Neural cell (in vitro differentiated cells): ENCODE measurements at regions not wholly inside any gene's neighbourhood (a gene's known extent, or its start where the extent isn't known, plus 50 kb on each side); places are given as distances from the start of the nearest gene placed in this dataset.

Experiments
- H2AFZ ChIP-seq: fragments of 200-600, 300-800 bp; sonication (generic), shearing (Covaris generic); 2 replicates; pipeline ENCODE4 v1.6.0; 2014; ENCODE audit warnings: low read depth, mild to moderate bottlenecking, antibody characterized with exemption, low read length, moderate library complexity
- H3F3A ChIP-seq: fragments of 200-600 bp; shearing (Covaris generic); 2 replicates; pipeline ENCODE4 v1.6.1; 2016; ENCODE audit warnings: mild to moderate bottlenecking, moderate library complexity, mixed read lengths, antibody characterized with exemption, low read length; ENCODE audit not compliant: insufficient read depth, poor library complexity, severe bottlenecking
- H3K27ac ChIP-seq: fragments of 200-600, 300-800 bp; sonication (generic), shearing (Covaris generic); 2 replicates; pipeline ENCODE4 v1.5.1; 2014; ENCODE audit warnings: mild to moderate bottlenecking, low read length, moderate library complexity
- H3K27me3 ChIP-seq: fragments of 300-800, 200-600 bp; sonication (generic), shearing (Covaris generic); 2 replicates; pipeline ENCODE4 v1.6.0; 2014; ENCODE audit warnings: mild to moderate bottlenecking, low read depth, low read length, moderate library complexity; ENCODE audit not compliant: insufficient read depth
- H3K36me3 ChIP-seq: fragments of 300-800, 200-600 bp; sonication (generic), shearing (Covaris generic); 2 replicates; pipeline ENCODE4 v1.5.1; 2014; ENCODE audit warnings: mild to moderate bottlenecking, antibody characterized with exemption, low read length, moderate library complexity; ENCODE audit not compliant: insufficient read depth
- H3K4me2 ChIP-seq: fragments of 300-800, 200-600 bp; sonication (generic), shearing (Covaris generic); 2 replicates; pipeline ENCODE4 v1.6.0; 2014; ENCODE audit warnings: mild to moderate bottlenecking, low read length
- H3K4me3 ChIP-seq: fragments of 300-800, 200-600 bp; sonication (generic), shearing (Covaris generic); 2 replicates; pipeline ENCODE4 v1.5.1; 2014; ENCODE audit warnings: mild to moderate bottlenecking, low read length, moderate library complexity
- H3K79me2 ChIP-seq: fragments of 200-600 bp; shearing (Covaris generic); replicated peaks from 2 replicates; pipeline ENCODE4 v1.6.0; 2014; ENCODE audit warnings: mild to moderate bottlenecking, low read length, moderate library complexity; ENCODE audit not compliant: insufficient read depth
- H3K9ac ChIP-seq: fragments of 300-800, 200-600 bp; sonication (generic), shearing (Covaris generic); 2 replicates; pipeline ENCODE4 v1.6.1; 2016; ENCODE audit warnings: mild to moderate bottlenecking, low read length, mixed read lengths
- H3K9me2 ChIP-seq: fragments of 200-600 bp; shearing (Covaris generic); 2 replicates; pipeline ENCODE4 v1.6.1; 2016; ENCODE audit warnings: mild to moderate bottlenecking, low read length, mixed read lengths; ENCODE audit not compliant: insufficient read depth
- H3K9me3 ChIP-seq: fragments of 200-600, 300-800 bp; sonication (generic), shearing (Covaris generic); 2 replicates; pipeline ENCODE4 v1.6.1; 2016; ENCODE audit warnings: mild to moderate bottlenecking, mixed run types, low read length, moderate library complexity, mixed read lengths
- H4K20me1 ChIP-seq: fragments of 200-600 bp; shearing (Covaris generic); 2 replicates; pipeline ENCODE4 v1.6.1; 2016; ENCODE audit warnings: mild to moderate bottlenecking, mixed run types; ENCODE audit not compliant: insufficient read depth
- CTCF ChIP-seq: fragments of 450-650 bp; IDR thresholded peaks from 2 replicates; pipeline ENCODE4 v1.5.1; 2014; ENCODE audit warnings: antibody characterized with exemption, mild to moderate bottlenecking, moderate library complexity; ENCODE audit not compliant: poor library complexity, severe bottlenecking
- EP300 ChIP-seq: fragments of 450-650 bp; conservative IDR thresholded peaks from 2 replicates; pipeline ENCODE4 v1.6.1; 2014; ENCODE audit warnings: antibody characterized with exemption, mild to moderate bottlenecking, moderate library complexity; ENCODE audit not compliant: poor library complexity, severe bottlenecking
- EZH2 ChIP-seq: fragments of 200-600, 300-800 bp; shearing (Covaris generic), sonication (generic); IDR thresholded peaks from 2 replicates; pipeline ENCODE4 v1.6.1; 2014; ENCODE audit warnings: antibody characterized with exemption, low read length, borderline replicate concordance, mild to moderate bottlenecking; ENCODE audit not compliant: insufficient read depth, poor library complexity, severe bottlenecking
- MXI1 ChIP-seq: fragments of 450-650 bp; conservative IDR thresholded peaks from 2 replicates; pipeline ENCODE4 v1.6.1; 2014; ENCODE audit warnings: antibody characterized with exemption, mild to moderate bottlenecking; ENCODE audit not compliant: poor library complexity, severe bottlenecking
- POLR2AphosphoS5 ChIP-seq: IDR thresholded peaks from 2 replicates; pipeline ENCODE4 v1.6.1; 2012
- RAD21 ChIP-seq: fragments of 450-650 bp; conservative IDR thresholded peaks from 2 replicates; pipeline ENCODE4 v1.6.1; 2014; ENCODE audit warnings: antibody characterized with exemption, mild to moderate bottlenecking, moderate library complexity
- REST ChIP-seq: IDR thresholded peaks from 2 replicates; pipeline ENCODE4 v1.6.1; 2012; ENCODE audit warnings: borderline replicate concordance
- SMC3 ChIP-seq: fragments of 450-650 bp; conservative IDR thresholded peaks from 2 replicates; pipeline ENCODE4 v1.6.1; 2014; ENCODE audit warnings: antibody characterized with exemption, mild to moderate bottlenecking, moderate library complexity; ENCODE audit not compliant: poor library complexity
- TAF1 ChIP-seq: IDR thresholded peaks from 2 replicates; pipeline ENCODE4 v1.6.1; 2012; ENCODE audit warnings: low read depth

GRCh38 chr10:81000781-81001180 lies 463.1 kb downstream of the SH2D4B start:
- Histone ChIP-seq H3K9me3 (no peaks in the 10 kb centered on the region), H3K4me2 (no peak overlapping the region), H3K4me3 (no peak overlapping the region), H3K79me2 (no peaks in the 10 kb centered on the region), H3K9ac (no peak overlapping the region), H3F3A (no peaks in the 10 kb centered on the region), H3K9me2 (no peaks in the 10 kb centered on the region), H3K27ac (no peak overlapping the region), H4K20me1 (no peaks in the 10 kb centered on the region), H2AFZ (no peak overlapping the region), H3K36me3 (no peaks in the 10 kb centered on the region), H3K27me3 (no peaks in the 10 kb centered on the region)
- no peak for TF ChIP-seq CTCF
- no peak for TF ChIP-seq EP300
- no peak for TF ChIP-seq MXI1
- TF ChIP-seq TAF1 = no peak
- TF ChIP-seq REST = no peak
- no peak for TF ChIP-seq SMC3
- TF ChIP-seq EZH2 = no peak
- TF ChIP-seq RAD21 = no peak
- no peak for TF ChIP-seq POLR2AphosphoS5

GRCh38 chr10:81002382-81002781 lies 464.7 kb downstream of the SH2D4B start:
- H3K4me3 ChIP-seq = no peak overlapping the region
- no peaks in the 10 kb centered on the region for H3K36me3 ChIP-seq
- no peaks in the 10 kb centered on the region for H3F3A ChIP-seq
- no peaks in the 10 kb centered on the region for H4K20me1 ChIP-seq
- no peaks in the 10 kb centered on the region for H3K9me3 ChIP-seq
- H3K9me2 ChIP-seq = no peaks in the 10 kb centered on the region
- no peak for TF ChIP-seq RAD21
- H3K79me2 ChIP-seq = no peaks in the 10 kb centered on the region
- H2AFZ ChIP-seq = no peak overlapping the region
- no peaks in the 10 kb centered on the region for H3K27me3 ChIP-seq
- H3K9ac ChIP-seq = no peak overlapping the region
- H3K27ac ChIP-seq = no peak overlapping the region
- no peak overlapping the region for H3K4me2 ChIP-seq

- H3K79me2 ChIP-seq = no peaks in the 10 kb centered on the region
- no peak overlapping the region for H3K4me3 ChIP-seq
- H3F3A ChIP-seq = no peaks in the 10 kb centered on the region
- H3K9ac ChIP-seq = no peak overlapping the region
- no peaks in the 10 kb centered on the region for H4K20me1 ChIP-seq
- H3K27ac ChIP-seq = no peak overlapping the region
- no peak overlapping the region for H2AFZ ChIP-seq
- TF ChIP-seq TAF1 = no peak
- TF ChIP-seq EZH2 = no peak
- TF ChIP-seq CTCF = no peak
- no peak for TF ChIP-seq SMC3
- no peak for TF ChIP-seq REST
- TF ChIP-seq EP300 = no peak
- TF ChIP-seq MXI1 = no peak
- TF ChIP-seq POLR2AphosphoS5 = no peak
- H3K9me3 ChIP-seq = no peaks in the 10 kb centered on the region
- H3K27me3 ChIP-seq = no peaks in the 10 kb centered on the region
- no peak overlapping the region for H3K4me2 ChIP-seq
- H3K36me3 ChIP-seq = no peaks in the 10 kb centered on the region
- H3K9me2 ChIP-seq = no peaks in the 10 kb centered on the region
Observed at GRCh38 chr10:81007872-81008271, 470.2 kb downstream of the SH2D4B start.
